Left forelimb (tissue), 1 donor: ENCODE measurements at regions not wholly inside any gene's neighbourhood (a gene's known extent, or its start where the extent isn't known, plus 50 kb on each side); places are given as distances from the start of the nearest gene placed in this dataset.

Experiments
- DNase-seq: peaks from one replicate; pipeline ENCODE4 v3.0.0-alpha.2; 2018; ENCODE audit warnings: low spot score

- DNase-seq, result no peak
Observed at GRCh38 chr2:226652983-226653765, 146.4 kb downstream of the IRS1 start.

- DNase-seq, result no peak
Observed at GRCh38 chr2:226652369-226652768, 147.3 kb downstream of the IRS1 start.

GRCh38 chr2:226649871-226650660, 149.6 kb downstream of the IRS1 start:
- DNase-seq, result peak; percentile 66

GRCh38 chr2:226649201-226649600, 150.4 kb downstream of the IRS1 start:
- no peak for DNase-seq

- no peak for DNase-seq
Observed at GRCh38 chr2:226647621-226648518, 151.8 kb downstream of the IRS1 start.

GRCh38 chr2:226644399-226644865, 155.2 kb downstream of the IRS1 start:
- no peak for DNase-seq

- DNase-seq, result no peak
Observed at GRCh38 chr2:226643946-226644282, 155.7 kb downstream of the IRS1 start.

GRCh38 chr2:226643030-226643945, 156.3 kb downstream of the IRS1 start:
- DNase-seq, result no peak

- no peak for DNase-seq
Observed at GRCh38 chr2:226641008-226641407, 158.6 kb downstream of the IRS1 start.

- DNase-seq, result no peak
Observed at GRCh38 chr2:226640501-226640900, 159.1 kb downstream of the IRS1 start.

GRCh38 chr2:226639550-226639949, 160.1 kb downstream of the IRS1 start:
- no peak for DNase-seq

GRCh38 chr2:226638576-226638975, 161.0 kb downstream of the IRS1 start:
- DNase-seq, result no peak

GRCh38 chr2:226637383-226637782, 162.2 kb downstream of the IRS1 start:
- DNase-seq, result no peak

- no peak for DNase-seq
Observed at GRCh38 chr2:226636586-226636985, 163.0 kb downstream of the IRS1 start.

GRCh38 chr2:226634943-226635604, 164.5 kb downstream of the IRS1 start:
- DNase-seq, result no peak

GRCh38 chr2:226631671-226632070, 167.9 kb downstream of the IRS1 start:
- DNase-seq, result no peak

- no peak for DNase-seq
Observed at GRCh38 chr2:226631187-226631586, 168.4 kb downstream of the IRS1 start.

- no peak for DNase-seq
Observed at GRCh38 chr2:226625946-226626345, 173.7 kb downstream of the IRS1 start.

- DNase-seq, result no peak
Observed at GRCh38 chr2:226623587-226624368, 175.8 kb downstream of the IRS1 start.

GRCh38 chr2:226622484-226622883, 177.1 kb downstream of the IRS1 start:
- no peak for DNase-seq
